Ovary (tissue), 3 donors: ENCODE measurements at regions not wholly inside any gene's neighbourhood (a gene's known extent, or its start where the extent isn't known, plus 50 kb on each side); places are given as distances from the start of the nearest gene placed in this dataset.

Experiments
- CTCF ChIP-seq, 3 donors: fragments of 450-650 bp in 2 of 3; fragments of 200-600 bp in 1 of 3; IDR thresholded peaks; one replicate each; pipeline versions ENCODE4 v1.5.1 to v1.8.0; 2016 to 2022; ENCODE audit warnings: antibody characterized with exemption in 3 of 3, mild to moderate bottlenecking in 1 of 3
- EP300 ChIP-seq: sonication (generic); formaldehyde crosslinking; IDR thresholded peaks from one replicate; pipeline ENCODE4 v1.6.1; 2017; ENCODE audit warnings: antibody characterized with exemption
- POLR2A ChIP-seq: fragments of 450-650 bp; IDR thresholded peaks from one replicate; pipeline ENCODE4 v1.6.1; 2017; ENCODE audit warnings: antibody characterized with exemption, mild to moderate bottlenecking, moderate library complexity
- donor health status: DM: no; HTN: no; CAD: no.

GRCh38 chr9:73906671-73907070, 590.5 kb upstream of the RORB start:
- TF ChIP-seq CTCF (IDR thresholded peaks at IDR 0.05) (no peak), POLR2A (no peak), EP300 (no peak)
